ENCODE measurements at regions not wholly inside any gene's neighbourhood (a gene's known extent, or its start where the extent isn't known, plus 50 kb on each side); places are given as distances from the start of the nearest gene placed in this dataset.
"Not testable (repeated sequence)": the region's sequence is repeated elsewhere in the genome, so short reads cannot be mapped to it uniquely, and the experiment has no call there.

GRCh38 chr2:156254637-156255067 is 77.9 kb downstream of the NR4A2 start:
- POLR2A ChIA-PET, result interaction anchor here (1.1 kb wide), 1 partner anchor 80 kb away, joined by 3 read pairs; no protein-coding TSS in a partner anchor
- CTCF ChIA-PET, result interaction anchor here (0.7 kb wide), 1 partner anchor 25 kb away, joined by 6 read pairs; no protein-coding TSS in a partner anchor
- DNase-seq (ENCODE audit: extremely low spot score), result not testable (repeated sequence)

DNA sequence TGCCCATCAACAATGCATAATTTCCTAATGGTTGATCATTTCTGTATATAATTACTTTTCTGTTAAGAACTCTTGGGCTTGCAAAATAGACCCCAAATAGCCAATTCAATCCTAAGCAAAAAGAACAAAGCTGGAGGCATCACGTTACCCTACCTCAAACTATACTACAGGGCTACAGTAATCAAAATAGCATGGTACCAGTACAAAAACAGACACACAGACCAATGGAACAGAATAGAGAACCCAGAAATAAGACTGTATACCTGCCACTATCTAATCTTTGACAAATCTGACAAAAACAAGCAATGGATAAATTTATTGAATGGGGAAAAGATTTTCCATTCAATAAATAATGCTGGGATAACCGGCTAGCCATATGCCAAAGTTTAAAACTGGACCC is 78.8 kb downstream of the NR4A2 start:
- DNase-seq (ENCODE audit: extremely low spot score), result no peak
- ChIA-PET POLR2A (no interaction called here), CTCF (no interaction called here)
- TF ChIP-seq LEF1 (IDR thresholded peaks at IDR 0.05; ENCODE audit: borderline replicate concordance) (no peak), ARNT (IDR thresholded peaks at IDR 0.05) (no peak), SUZ12 (IDR thresholded peaks at IDR 0.05) (no peak), FOXK2 (IDR thresholded peaks at IDR 0.05) (no peak), BHLHE40 (IDR thresholded peaks at IDR 0.05; ENCODE audit: borderline replicate concordance) (no peak)

- POLR2A ChIA-PET, result no interaction called here
- no peak for DNase-seq (ENCODE audit: extremely low spot score)
- TF ChIP-seq ZNF384 (IDR thresholded peaks at IDR 0.05) (no peak), SP1 (IDR thresholded peaks at IDR 0.05) (no peak), BHLHE40 (IDR thresholded peaks at IDR 0.05; ENCODE audit: borderline replicate concordance) (no peak), NFRKB (IDR thresholded peaks at IDR 0.05) (no peak), TARDBP (IDR thresholded peaks at IDR 0.05) (no peak), SUZ12 (IDR thresholded peaks at IDR 0.05) (no peak), HDGF (IDR thresholded peaks at IDR 0.05; ENCODE audit: borderline replicate concordance) (no peak), FOXM1 (IDR thresholded peaks at IDR 0.05; ENCODE audit: borderline replicate concordance) (no peak), L3MBTL2 (conservative IDR thresholded peaks at IDR 0.05) (no peak), FOXK2 (IDR thresholded peaks at IDR 0.05) (no peak), ARNT (IDR thresholded peaks at IDR 0.05) (no peak), FOXA1 (IDR thresholded peaks at IDR 0.05) (no peak), LEF1 (IDR thresholded peaks at IDR 0.05; ENCODE audit: borderline replicate concordance) (no peak), ELF4 (IDR thresholded peaks at IDR 0.05) (no peak), CTBP1 (IDR thresholded peaks at IDR 0.05; ENCODE audit: borderline replicate concordance) (no peak)
- TF ChIP-seq, protein P1, sequence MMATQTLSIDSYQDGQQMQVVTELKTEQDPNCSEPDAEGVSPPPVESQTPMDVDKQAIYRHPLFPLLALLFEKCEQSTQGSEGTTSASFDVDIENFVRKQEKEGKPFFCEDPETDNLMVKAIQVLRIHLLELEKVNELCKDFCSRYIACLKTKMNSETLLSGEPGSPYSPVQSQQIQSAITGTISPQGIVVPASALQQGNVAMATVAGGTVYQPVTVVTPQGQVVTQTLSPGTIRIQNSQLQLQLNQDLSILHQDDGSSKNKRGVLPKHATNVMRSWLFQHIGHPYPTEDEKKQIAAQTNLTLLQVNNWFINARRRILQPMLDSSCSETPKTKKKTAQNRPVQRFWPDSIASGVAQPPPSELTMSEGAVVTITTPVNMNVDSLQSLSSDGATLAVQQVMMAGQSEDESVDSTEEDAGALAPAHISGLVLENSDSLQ (IDR thresholded peaks at IDR 0.05), result no peak
- CTCF ChIA-PET, result no interaction called here
These were observed 89.6 kb downstream of the NR4A2 start for GRCh38 chr2:156242874-156243273.

GRCh38 chr2:156237558-156237957 is 95.0 kb downstream of the NR4A2 start:
- no peak for TF ChIP-seq BHLHE40 (IDR thresholded peaks at IDR 0.05; ENCODE audit: borderline replicate concordance)
- TF ChIP-seq SUZ12 (IDR thresholded peaks at IDR 0.05), result no peak
- no peak for TF ChIP-seq NFRKB (IDR thresholded peaks at IDR 0.05)
- TF ChIP-seq, protein P1 (IDR thresholded peaks at IDR 0.05), result no peak
- no peak for TF ChIP-seq LEF1 (IDR thresholded peaks at IDR 0.05; ENCODE audit: borderline replicate concordance)
- no peak for TF ChIP-seq FOXA1 (IDR thresholded peaks at IDR 0.05)
- no peak for TF ChIP-seq TARDBP (IDR thresholded peaks at IDR 0.05)
- no peak for TF ChIP-seq ELF4 (IDR thresholded peaks at IDR 0.05)
- no peak for TF ChIP-seq ARNT (IDR thresholded peaks at IDR 0.05)
- no peak for TF ChIP-seq HDGF (IDR thresholded peaks at IDR 0.05; ENCODE audit: borderline replicate concordance)
- TF ChIP-seq L3MBTL2 (conservative IDR thresholded peaks at IDR 0.05), result no peak
- no peak for TF ChIP-seq FOXK2 (IDR thresholded peaks at IDR 0.05)
- no peak for TF ChIP-seq CTBP1 (IDR thresholded peaks at IDR 0.05; ENCODE audit: borderline replicate concordance)
- no peak for TF ChIP-seq ZNF384 (IDR thresholded peaks at IDR 0.05)
- no peak for TF ChIP-seq SP1 (IDR thresholded peaks at IDR 0.05)
- TF ChIP-seq FOXM1 (IDR thresholded peaks at IDR 0.05; ENCODE audit: borderline replicate concordance), result no peak
- no peak for DNase-seq (ENCODE audit: extremely low spot score)
- ChIA-PET POLR2A (no interaction called here), CTCF (no interaction called here)

DNA sequence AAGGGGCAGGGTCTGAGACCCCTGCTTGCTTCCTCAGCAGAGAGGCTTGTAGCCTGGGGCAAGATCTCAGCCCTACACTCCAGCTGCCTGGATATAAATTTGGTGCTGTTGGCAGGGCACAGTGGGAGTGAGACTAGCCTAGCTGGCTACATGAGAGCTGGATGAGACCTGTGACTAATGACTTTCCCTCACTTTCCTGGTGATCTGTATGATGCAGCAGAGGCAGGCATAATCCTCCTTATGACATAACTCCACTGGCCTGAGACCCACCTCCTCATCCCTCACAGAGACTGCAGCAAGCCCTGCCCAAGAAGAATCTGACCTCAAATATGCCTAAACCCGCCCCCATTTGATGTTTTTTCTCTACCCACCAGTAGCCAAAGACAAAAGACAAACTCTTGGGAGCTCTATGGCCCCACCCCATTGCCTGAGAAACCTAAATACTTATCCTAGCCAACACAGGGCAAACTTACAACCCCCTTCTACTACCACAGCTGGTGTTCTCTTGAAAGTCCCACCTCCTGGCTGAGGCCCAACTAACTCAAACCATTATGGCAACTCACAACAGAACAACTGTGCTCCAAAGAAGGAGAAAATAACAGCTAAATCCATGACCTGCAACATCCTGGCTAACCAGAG is 102.7 kb downstream of the NR4A2 start:
- no peak for DNase-seq (ENCODE audit: extremely low spot score)
- CTCF ChIA-PET, result no interaction called here
- POLR2A ChIA-PET, result no interaction called here
- TF ChIP-seq ARNT (IDR thresholded peaks at IDR 0.05), result no peak
- no peak for TF ChIP-seq SP1 (IDR thresholded peaks at IDR 0.05)
- TF ChIP-seq ELF4 (IDR thresholded peaks at IDR 0.05), result no peak
- TF ChIP-seq FOXM1 (IDR thresholded peaks at IDR 0.05; ENCODE audit: borderline replicate concordance), result no peak
- no peak for TF ChIP-seq HDGF (IDR thresholded peaks at IDR 0.05; ENCODE audit: borderline replicate concordance)
- no peak for TF ChIP-seq TARDBP (IDR thresholded peaks at IDR 0.05)
- no peak for TF ChIP-seq CTBP1 (IDR thresholded peaks at IDR 0.05; ENCODE audit: borderline replicate concordance)

DNA sequence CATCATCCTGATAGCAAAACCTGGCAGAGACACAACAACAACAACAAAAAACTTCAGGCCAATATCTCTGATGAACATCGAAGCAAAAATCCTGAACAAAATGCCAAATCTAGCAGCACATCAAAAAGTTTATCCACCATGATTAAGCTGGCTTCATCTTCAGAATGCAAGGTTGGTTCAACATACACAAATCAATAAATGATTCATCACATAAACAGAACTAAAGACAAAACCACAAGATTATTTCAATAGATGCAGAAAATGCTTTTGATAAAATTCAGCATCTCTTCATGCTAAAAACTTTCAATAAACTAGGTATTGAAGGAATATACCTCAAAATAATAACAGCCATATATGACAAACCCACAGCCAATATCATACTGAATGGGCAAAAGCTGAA is 109.2 kb downstream of the NR4A2 start:
- POLR2A ChIA-PET; DNase-seq (ENCODE audit: extremely low spot score); CTCF ChIA-PET: not testable (repeated sequence)

DNA sequence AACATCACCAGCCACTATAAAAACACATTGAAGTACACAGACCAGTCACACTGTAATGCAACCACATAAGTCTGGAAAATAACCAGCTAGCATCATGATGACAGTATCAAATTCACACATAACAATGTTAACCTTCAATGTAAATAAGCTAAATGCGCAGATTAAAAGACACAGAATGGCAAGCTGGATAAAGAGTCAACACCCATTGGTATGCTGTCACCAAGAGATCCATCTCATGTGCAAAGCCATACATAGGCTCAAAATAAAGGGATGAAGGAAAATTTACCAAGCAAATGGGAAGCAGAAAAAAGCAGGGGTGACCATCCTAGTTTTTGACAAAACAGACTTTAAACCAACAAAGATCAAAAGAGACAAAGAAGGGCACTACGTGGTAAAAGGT is 110.8 kb downstream of the NR4A2 start:
- CTCF ChIA-PET, result interaction anchor here (0.5 kb wide), 1 partner anchor 111 kb away, joined by 7 read pairs; no protein-coding TSS in a partner anchor
- DNase-seq (ENCODE audit: extremely low spot score), result no peak
- no peak for TF ChIP-seq L3MBTL2 (conservative IDR thresholded peaks at IDR 0.05)
- TF ChIP-seq ZNF384 (IDR thresholded peaks at IDR 0.05), result no peak
- POLR2A ChIA-PET, result no interaction called here
